ENCODE measurements at regions not wholly inside any gene's neighbourhood (a gene's known extent, or its start where the extent isn't known, plus 50 kb on each side); places are given as distances from the start of the nearest gene placed in this dataset.

- no peak for DNase-seq (ENCODE audit: low spot score)
Observed at GRCh38 chr5:57841676-57842363, 359.2 kb upstream of the ACTBL2 start.

GRCh38 chr5:57839437-57840079 lies 356.9 kb upstream of the ACTBL2 start:
- DNase-seq (ENCODE audit: low spot score): no peak

GRCh38 chr5:57839025-57839424 lies 356.4 kb upstream of the ACTBL2 start:
- no peak for DNase-seq (ENCODE audit: low spot score)

- DNase-seq (ENCODE audit: low spot score): no peak
Observed at GRCh38 chr5:57836921-57837320, 354.3 kb upstream of the ACTBL2 start.

GRCh38 chr5:57836331-57836730 lies 353.7 kb upstream of the ACTBL2 start:
- no peak for DNase-seq (ENCODE audit: low spot score)

GRCh38 chr5:57834829-57835608 lies 352.4 kb upstream of the ACTBL2 start:
- no peak for DNase-seq (ENCODE audit: low spot score)

- DNase-seq (ENCODE audit: low spot score): no peak
Observed at GRCh38 chr5:57833489-57833888, 350.9 kb upstream of the ACTBL2 start.

GRCh38 chr5:57832875-57833274 lies 350.3 kb upstream of the ACTBL2 start:
- DNase-seq (ENCODE audit: low spot score): no peak

GRCh38 chr5:57831932-57832331 lies 349.3 kb upstream of the ACTBL2 start:
- no peak for DNase-seq (ENCODE audit: low spot score)

GRCh38 chr5:57831090-57831489 lies 348.5 kb upstream of the ACTBL2 start:
- no peak for DNase-seq (ENCODE audit: low spot score)

GRCh38 chr5:57828221-57828620 lies 345.6 kb upstream of the ACTBL2 start:
- DNase-seq (ENCODE audit: low spot score): no peak

- no peak for DNase-seq (ENCODE audit: low spot score)
Observed at GRCh38 chr5:57825031-57825686, 342.5 kb upstream of the ACTBL2 start.

- no peak for DNase-seq (ENCODE audit: low spot score)
Observed at GRCh38 chr5:57824623-57825022, 342.0 kb upstream of the ACTBL2 start.

- DNase-seq (ENCODE audit: low spot score): no peak
Observed at GRCh38 chr5:57824047-57824446, 341.4 kb upstream of the ACTBL2 start.

- no peak for DNase-seq (ENCODE audit: low spot score)
Observed at GRCh38 chr5:57822651-57823050, 340.0 kb upstream of the ACTBL2 start.

- no peak for DNase-seq (ENCODE audit: low spot score)
Observed at GRCh38 chr5:57818397-57818796, 335.8 kb upstream of the ACTBL2 start.

- no peak for DNase-seq (ENCODE audit: low spot score)
Observed at GRCh38 chr5:57817924-57818323, 335.3 kb upstream of the ACTBL2 start.

- DNase-seq (ENCODE audit: low spot score): no peak
Observed at GRCh38 chr5:57817001-57817453, 334.4 kb upstream of the ACTBL2 start.

- DNase-seq (ENCODE audit: low spot score): no peak
Observed at GRCh38 chr5:57816108-57816507, 333.5 kb upstream of the ACTBL2 start.

GRCh38 chr5:57805732-57806131 lies 323.1 kb upstream of the ACTBL2 start:
- DNase-seq (ENCODE audit: low spot score): no peak

GRCh38 chr5:57805170-57805569 lies 322.6 kb upstream of the ACTBL2 start:
- DNase-seq (ENCODE audit: low spot score): no peak

- DNase-seq (ENCODE audit: low spot score): no peak
Observed at GRCh38 chr5:57804505-57804904, 321.9 kb upstream of the ACTBL2 start.
